IgD-negative memory B cell (primary cell): ENCODE measurements at regions not wholly inside any gene's neighbourhood (a gene's known extent, or its start where the extent isn't known, plus 50 kb on each side); places are given as distances from the start of the nearest gene placed in this dataset.

Source experiments
- H3K27ac Mint-ChIP-seq, 3 donors: one replicate each; pipeline ENCODE4 v1.8.0; 2020 to 2022; ENCODE audit warnings: mild to moderate bottlenecking in 3 of 3, mixed read lengths in 3 of 3, moderate library complexity in 1 of 3
- H3K27me3 Mint-ChIP-seq: one replicate; pipeline ENCODE4 v1.8.0; 2021; ENCODE audit warnings: mixed read lengths
- H3K36me3 Mint-ChIP-seq: one replicate; pipeline ENCODE4 v1.8.0; 2020; ENCODE audit warnings: mild to moderate bottlenecking, mixed read lengths
- H3K4me1 Mint-ChIP-seq, 3 donors: one replicate each; pipeline ENCODE4 v1.8.0; 2020 to 2022; ENCODE audit warnings: mixed read lengths in 3 of 3, mild to moderate bottlenecking in 1 of 3
- H3K4me3 Mint-ChIP-seq, 4 donors: one replicate each; pipeline ENCODE4 v1.8.0; 2020 to 2022; ENCODE audit warnings: mild to moderate bottlenecking in 4 of 4, mixed read lengths in 4 of 4, moderate library complexity in 3 of 4
- H3K9me3 Mint-ChIP-seq, 3 donors: one replicate each; pipeline ENCODE4 v1.8.0; 2020 to 2021; ENCODE audit warnings: mixed read lengths in 3 of 3, mild to moderate bottlenecking in 1 of 3

GRCh38 chr2:180195847-180196246 lies 188.8 kb upstream of the CWC22 start:
- H3K4me1 Mint-ChIP-seq, result peaks cover 0 to 10% (median 3%) of the 10 kb centered on the region in 3 donors
- no peaks in the 10 kb centered on the region for H3K27me3 Mint-ChIP-seq
- no peaks in the 10 kb centered on the region for H3K36me3 Mint-ChIP-seq
- H3K27ac Mint-ChIP-seq, result peak overlapping the region in 1 of 3 donors; percentile 6
- H3K4me3 Mint-ChIP-seq, result no peak overlapping the region
- peaks cover 0 to 2% (median 0%) of the 10 kb centered on the region in 3 donors for H3K9me3 Mint-ChIP-seq

- H3K27me3 Mint-ChIP-seq, result no peaks in the 10 kb centered on the region
- peaks cover 0 to 7% (median 2%) of the 10 kb centered on the region in 3 donors for H3K4me1 Mint-ChIP-seq
- H3K9me3 Mint-ChIP-seq, result peaks cover 0 to 2% (median 0%) of the 10 kb centered on the region in 3 donors
- no peak overlapping the region for H3K4me3 Mint-ChIP-seq
- no peaks in the 10 kb centered on the region for H3K36me3 Mint-ChIP-seq
- no peak overlapping the region for H3K27ac Mint-ChIP-seq
Observed at GRCh38 chr2:180191432-180192124, 184.5 kb upstream of the CWC22 start.

- no peak overlapping the region for H3K27ac Mint-ChIP-seq
- no peaks in the 10 kb centered on the region for H3K36me3 Mint-ChIP-seq
- peaks cover 0 to 2% (median 0%) of the 10 kb centered on the region in 3 donors for H3K9me3 Mint-ChIP-seq
- H3K27me3 Mint-ChIP-seq, result no peaks in the 10 kb centered on the region
- H3K4me3 Mint-ChIP-seq, result no peak overlapping the region
- H3K4me1 Mint-ChIP-seq, result peaks cover 0 to under 1% (median under 1%) of the 10 kb centered on the region in 3 donors
Observed at GRCh38 chr2:180190851-180191250, 183.8 kb upstream of the CWC22 start.

GRCh38 chr2:180187611-180188010 lies 180.5 kb upstream of the CWC22 start:
- Mint-ChIP-seq H3K27me3 (no peaks in the 10 kb centered on the region), H3K4me1 (no peaks in the 10 kb centered on the region), H3K27ac (no peak overlapping the region), H3K36me3 (no peaks in the 10 kb centered on the region), H3K9me3 (no peaks in the 10 kb centered on the region), H3K4me3 (no peak overlapping the region)

- Mint-ChIP-seq H3K4me3 (no peak overlapping the region), H3K27me3 (no peaks in the 10 kb centered on the region), H3K27ac (no peak overlapping the region), H3K4me1 (no peaks in the 10 kb centered on the region), H3K9me3 (no peaks in the 10 kb centered on the region), H3K36me3 (no peaks in the 10 kb centered on the region)
Observed at GRCh38 chr2:180184506-180184905, 177.4 kb upstream of the CWC22 start.

GRCh38 chr2:180180511-180180910 lies 173.4 kb upstream of the CWC22 start:
- Mint-ChIP-seq H3K36me3 (no peaks in the 10 kb centered on the region), H3K4me3 (no peak overlapping the region), H3K27me3 (no peaks in the 10 kb centered on the region), H3K4me1 (peaks cover 0 to 3% (median 0%) of the 10 kb centered on the region in 3 donors), H3K9me3 (no peaks in the 10 kb centered on the region), H3K27ac (no peak overlapping the region)

- peaks cover 0 to 3% (median 0%) of the 10 kb centered on the region in 3 donors for H3K4me1 Mint-ChIP-seq
- H3K27ac Mint-ChIP-seq, result no peak overlapping the region
- H3K27me3 Mint-ChIP-seq, result no peaks in the 10 kb centered on the region
- H3K4me3 Mint-ChIP-seq, result no peak overlapping the region
- H3K9me3 Mint-ChIP-seq, result no peaks in the 10 kb centered on the region
- H3K36me3 Mint-ChIP-seq, result no peaks in the 10 kb centered on the region
Observed at GRCh38 chr2:180177534-180177933, 170.4 kb upstream of the CWC22 start.

- H3K27me3 Mint-ChIP-seq, result no peaks in the 10 kb centered on the region
- peaks cover 0 to 3% (median 0%) of the 10 kb centered on the region in 3 donors for H3K4me1 Mint-ChIP-seq
- H3K4me3 Mint-ChIP-seq, result no peak overlapping the region
- H3K36me3 Mint-ChIP-seq, result no peaks in the 10 kb centered on the region
- H3K9me3 Mint-ChIP-seq, result peaks cover 0 to 2% (median 0%) of the 10 kb centered on the region in 3 donors
- no peak overlapping the region for H3K27ac Mint-ChIP-seq
Observed at GRCh38 chr2:180175736-180176135, 168.6 kb upstream of the CWC22 start.

GRCh38 chr2:180174580-180174979 lies 167.5 kb upstream of the CWC22 start:
- no peaks in the 10 kb centered on the region for H3K36me3 Mint-ChIP-seq
- no peak overlapping the region for H3K27ac Mint-ChIP-seq
- peaks cover 0 to 3% (median 0%) of the 10 kb centered on the region in 3 donors for H3K4me1 Mint-ChIP-seq
- H3K4me3 Mint-ChIP-seq, result no peak overlapping the region
- peaks cover 3 to 10% (median 10%) of the 10 kb centered on the region in 3 donors for H3K9me3 Mint-ChIP-seq
- no peaks in the 10 kb centered on the region for H3K27me3 Mint-ChIP-seq

GRCh38 chr2:180169474-180169873 lies 162.4 kb upstream of the CWC22 start:
- Mint-ChIP-seq H3K36me3 (no peaks in the 10 kb centered on the region), H3K27ac (no peak overlapping the region), H3K27me3 (peaks cover 2% of the 10 kb centered on the region), H3K4me3 (no peak overlapping the region), H3K4me1 (no peaks in the 10 kb centered on the region), H3K9me3 (peaks cover 8 to 13% (median 10%) of the 10 kb centered on the region in 3 donors)

GRCh38 chr2:180161415-180161814 lies 154.3 kb upstream of the CWC22 start:
- no peak overlapping the region for H3K27ac Mint-ChIP-seq
- H3K36me3 Mint-ChIP-seq, result no peaks in the 10 kb centered on the region
- H3K9me3 Mint-ChIP-seq, result no peaks in the 10 kb centered on the region
- no peaks in the 10 kb centered on the region for H3K4me1 Mint-ChIP-seq
- H3K4me3 Mint-ChIP-seq, result no peak overlapping the region
- peaks cover 2% of the 10 kb centered on the region for H3K27me3 Mint-ChIP-seq

- Mint-ChIP-seq H3K9me3 (peaks cover 0 to 2% (median 0%) of the 10 kb centered on the region in 3 donors), H3K27ac (no peak overlapping the region), H3K27me3 (no peaks in the 10 kb centered on the region), H3K36me3 (no peaks in the 10 kb centered on the region), H3K4me3 (no peak overlapping the region), H3K4me1 (no peaks in the 10 kb centered on the region)
Observed at GRCh38 chr2:180159921-180160320, 152.8 kb upstream of the CWC22 start.

GRCh38 chr2:180158961-180159360 lies 151.9 kb upstream of the CWC22 start:
- no peaks in the 10 kb centered on the region for H3K4me1 Mint-ChIP-seq
- no peak overlapping the region for H3K27ac Mint-ChIP-seq
- no peak overlapping the region for H3K4me3 Mint-ChIP-seq
- H3K36me3 Mint-ChIP-seq, result no peaks in the 10 kb centered on the region
- H3K27me3 Mint-ChIP-seq, result no peaks in the 10 kb centered on the region
- peaks cover 0 to 2% (median 0%) of the 10 kb centered on the region in 3 donors for H3K9me3 Mint-ChIP-seq

- no peak overlapping the region for H3K4me3 Mint-ChIP-seq
- H3K9me3 Mint-ChIP-seq, result peaks cover 0 to 2% (median 0%) of the 10 kb centered on the region in 3 donors
- no peaks in the 10 kb centered on the region for H3K36me3 Mint-ChIP-seq
- H3K27me3 Mint-ChIP-seq, result no peaks in the 10 kb centered on the region
- H3K4me1 Mint-ChIP-seq, result no peaks in the 10 kb centered on the region
- no peak overlapping the region for H3K27ac Mint-ChIP-seq
Observed at GRCh38 chr2:180156651-180157050, 149.6 kb upstream of the CWC22 start.

GRCh38 chr2:180150606-180151005 lies 143.5 kb upstream of the CWC22 start:
- peaks cover 0 to 2% (median 0%) of the 10 kb centered on the region in 3 donors for H3K9me3 Mint-ChIP-seq
- no peak overlapping the region for H3K27ac Mint-ChIP-seq
- no peaks in the 10 kb centered on the region for H3K4me1 Mint-ChIP-seq
- no peak overlapping the region for H3K4me3 Mint-ChIP-seq
- no peaks in the 10 kb centered on the region for H3K27me3 Mint-ChIP-seq
- no peaks in the 10 kb centered on the region for H3K36me3 Mint-ChIP-seq

GRCh38 chr2:180146541-180146940 lies 139.4 kb upstream of the CWC22 start:
- Mint-ChIP-seq H3K4me3 (no peak overlapping the region), H3K4me1 (no peaks in the 10 kb centered on the region), H3K9me3 (no peaks in the 10 kb centered on the region), H3K27me3 (peaks cover 2% of the 10 kb centered on the region), H3K36me3 (no peaks in the 10 kb centered on the region), H3K27ac (no peak overlapping the region)
